ENCODE measurements at regions not wholly inside any gene's neighbourhood (a gene's known extent, or its start where the extent isn't known, plus 50 kb on each side); places are given as distances from the start of the nearest gene placed in this dataset.

- H3K27ac ChIP-seq (ENCODE audit: low read depth, low read length), result no peak overlapping the region
- H3K9me3 ChIP-seq (ENCODE audit: control insufficient read depth, insufficient read depth, low read length), result no peaks in the 10 kb centered on the region
- POLR2A ChIA-PET, result no interaction called here
- CTCF ChIA-PET, result no interaction called here
- no peaks in the 10 kb centered on the region for H3K27me3 ChIP-seq (ENCODE audit: control insufficient read depth, insufficient read depth, low read length)
- DNase-seq (ENCODE audit: low read depth, low spot score), result no peak
- TF ChIP-seq, protein P1, sequence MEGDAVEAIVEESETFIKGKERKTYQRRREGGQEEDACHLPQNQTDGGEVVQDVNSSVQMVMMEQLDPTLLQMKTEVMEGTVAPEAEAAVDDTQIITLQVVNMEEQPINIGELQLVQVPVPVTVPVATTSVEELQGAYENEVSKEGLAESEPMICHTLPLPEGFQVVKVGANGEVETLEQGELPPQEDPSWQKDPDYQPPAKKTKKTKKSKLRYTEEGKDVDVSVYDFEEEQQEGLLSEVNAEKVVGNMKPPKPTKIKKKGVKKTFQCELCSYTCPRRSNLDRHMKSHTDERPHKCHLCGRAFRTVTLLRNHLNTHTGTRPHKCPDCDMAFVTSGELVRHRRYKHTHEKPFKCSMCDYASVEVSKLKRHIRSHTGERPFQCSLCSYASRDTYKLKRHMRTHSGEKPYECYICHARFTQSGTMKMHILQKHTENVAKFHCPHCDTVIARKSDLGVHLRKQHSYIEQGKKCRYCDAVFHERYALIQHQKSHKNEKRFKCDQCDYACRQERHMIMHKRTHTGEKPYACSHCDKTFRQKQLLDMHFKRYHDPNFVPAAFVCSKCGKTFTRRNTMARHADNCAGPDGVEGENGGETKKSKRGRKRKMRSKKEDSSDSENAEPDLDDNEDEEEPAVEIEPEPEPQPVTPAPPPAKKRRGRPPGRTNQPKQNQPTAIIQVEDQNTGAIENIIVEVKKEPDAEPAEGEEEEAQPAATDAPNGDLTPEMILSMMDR (IDR thresholded peaks at IDR 0.05; ENCODE audit: low read depth, low read length), result no peak
- H3K4me3 ChIP-seq (ENCODE audit: low read depth, low read length), result no peak overlapping the region
Measured at GRCh38 chr4:137825505-137825904, 293.2 kb upstream of the PCDH18 start.

DNA sequence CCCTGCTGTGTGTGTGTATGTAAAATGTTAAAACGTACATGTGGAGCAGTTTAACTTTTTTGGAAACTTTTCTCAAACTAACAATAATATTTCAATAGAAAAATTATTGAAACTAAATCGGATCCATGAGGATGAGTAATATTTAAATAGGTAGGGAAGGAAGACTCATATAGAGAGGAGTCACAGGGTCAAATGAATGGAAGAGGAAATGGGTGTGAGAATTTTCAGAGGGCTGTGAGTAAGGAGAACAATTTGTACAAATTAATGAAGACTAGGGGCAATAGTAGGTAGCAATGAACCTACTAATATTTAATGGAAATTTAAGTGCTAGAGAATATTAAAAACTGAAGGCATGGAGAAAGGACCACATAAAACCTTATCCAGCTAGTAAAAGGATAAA lies 290.7 kb upstream of the PCDH18 start:
- TF ChIP-seq, protein P1 (IDR thresholded peaks at IDR 0.05; ENCODE audit: low read depth, low read length), result no peak
- Histone ChIP-seq H3K27me3 (ENCODE audit: control insufficient read depth, insufficient read depth, low read length) (no peaks in the 10 kb centered on the region), H3K9me3 (ENCODE audit: control insufficient read depth, insufficient read depth, low read length) (no peaks in the 10 kb centered on the region), H3K4me3 (ENCODE audit: low read depth, low read length) (no peak overlapping the region), H3K27ac (ENCODE audit: low read depth, low read length) (no peak overlapping the region)
- POLR2A ChIA-PET, result no interaction called here
- CTCF ChIA-PET, result no interaction called here
- DNase-seq (ENCODE audit: low read depth, low spot score), result no peak

DNA sequence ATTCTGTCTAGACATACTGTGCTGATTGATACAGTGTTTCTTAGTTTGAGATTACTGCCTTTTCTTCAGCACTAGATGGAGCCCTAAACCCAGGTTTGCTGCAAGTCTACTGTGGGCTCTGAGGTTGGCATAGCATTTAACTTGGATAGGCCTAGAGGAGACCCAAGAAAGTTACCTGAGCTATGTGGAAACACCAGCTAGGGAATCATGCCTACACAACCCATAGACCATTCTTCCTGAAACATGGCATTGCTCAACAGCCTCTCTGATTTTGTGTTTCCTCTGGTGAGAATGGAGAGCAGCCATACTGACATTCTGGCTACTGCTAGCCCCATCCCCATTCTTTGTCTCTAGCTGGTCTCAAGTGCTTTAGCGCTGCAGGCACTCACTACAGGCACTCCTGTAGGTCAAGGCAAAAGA lies 287.7 kb upstream of the PCDH18 start:
- ChIA-PET CTCF (interaction anchor here (0.5 to 3.6 kb wide), 18 partner anchors 9 to 1099 kb away, joined by 3 to 27 read pairs (median 4); no protein-coding TSS in a partner anchor), POLR2A (no interaction called here)
- H3K9me3 ChIP-seq (ENCODE audit: control insufficient read depth, insufficient read depth, low read length), result no peaks in the 10 kb centered on the region
- no peaks in the 10 kb centered on the region for H3K27me3 ChIP-seq (ENCODE audit: control insufficient read depth, insufficient read depth, low read length)
- no peak overlapping the region for H3K4me3 ChIP-seq (ENCODE audit: low read depth, low read length)
- H3K27ac ChIP-seq (ENCODE audit: low read depth, low read length), result no peak overlapping the region
- TF ChIP-seq, protein P1 (IDR thresholded peaks at IDR 0.05; ENCODE audit: low read depth, low read length), result peak; percentile 71
- DNase-seq (ENCODE audit: low read depth, low spot score), result peak; percentile 18

GRCh38 chr4:137812258-137812657 lies 280.0 kb upstream of the PCDH18 start:
- no peak overlapping the region for H3K27ac ChIP-seq (ENCODE audit: low read depth, low read length)
- no peak for DNase-seq (ENCODE audit: low read depth, low spot score)
- TF ChIP-seq, protein P1 (IDR thresholded peaks at IDR 0.05; ENCODE audit: low read depth, low read length), result no peak
- no peaks in the 10 kb centered on the region; the same call in 1 of the 2 replicates for H3K9me3 ChIP-seq (ENCODE audit: control insufficient read depth, insufficient read depth, low read length)
- CTCF ChIA-PET, result interaction anchor here (0.8 kb wide), 1 partner anchor 688 kb away, joined by 3 read pairs; no protein-coding TSS in a partner anchor
- H3K27me3 ChIP-seq (ENCODE audit: control insufficient read depth, insufficient read depth, low read length), result no peaks in the 10 kb centered on the region
- no peak overlapping the region for H3K4me3 ChIP-seq (ENCODE audit: low read depth, low read length)
- POLR2A ChIA-PET, result no interaction called here

GRCh38 chr4:137806420-137806819 lies 274.1 kb upstream of the PCDH18 start:
- TF ChIP-seq, protein P1 (IDR thresholded peaks at IDR 0.05; ENCODE audit: low read depth, low read length), result no peak
- Histone ChIP-seq H3K4me3 (ENCODE audit: low read depth, low read length) (no peak overlapping the region), H3K27me3 (ENCODE audit: control insufficient read depth, insufficient read depth, low read length) (no peaks in the 10 kb centered on the region), H3K27ac (ENCODE audit: low read depth, low read length) (no peak overlapping the region), H3K9me3 (ENCODE audit: control insufficient read depth, insufficient read depth, low read length) (no peaks in the 10 kb centered on the region)
- CTCF ChIA-PET, result interaction anchor here (0.9 to 1.1 kb wide), 3 partner anchors 8 to 683 kb away, joined by 4 to 5 read pairs (median 5); no protein-coding TSS in a partner anchor
- POLR2A ChIA-PET, result no interaction called here
- no peak for DNase-seq (ENCODE audit: low read depth, low spot score)
